H9 (cell line): ENCODE measurements at regions not wholly inside any gene's neighbourhood (a gene's known extent, or its start where the extent isn't known, plus 50 kb on each side); places are given as distances from the start of the nearest gene placed in this dataset.

Source experiments
- DNase-seq: peaks from one replicate; pipeline ENCODE4 v3.0.0-alpha.2; 2017
- H2AFZ ChIP-seq: one replicate; pipeline ENCODE4 v1.6.1; 2013; ENCODE audit warnings: mild to moderate bottlenecking, low read length, control low read depth, moderate library complexity
- H2AK5ac ChIP-seq: 2 replicates; pipeline ENCODE4 v1.6.1; 2013; ENCODE audit warnings: low read length, control low read depth, mixed read lengths; ENCODE audit not compliant: insufficient read length
- H2BK120ac ChIP-seq: one replicate; pipeline ENCODE4 v1.6.1; 2013; ENCODE audit warnings: low read depth, mild to moderate bottlenecking, low read length, control low read depth, inconsistent platforms; ENCODE audit not compliant: poor library complexity, severe bottlenecking
- H2BK12ac ChIP-seq: 2 replicates; pipeline ENCODE4 v1.6.1; 2013; ENCODE audit warnings: low read length, control low read depth, mixed read lengths, low read depth; ENCODE audit not compliant: insufficient read length
- H2BK15ac ChIP-seq: 2 replicates; pipeline ENCODE4 v1.6.1; 2013; ENCODE audit warnings: low read depth, low read length, control low read depth
- H2BK20ac ChIP-seq: one replicate; pipeline ENCODE4 v1.6.1; 2013; ENCODE audit warnings: low read depth, mild to moderate bottlenecking, low read length, control low read depth, inconsistent platforms; ENCODE audit not compliant: poor library complexity, severe bottlenecking
- H2BK5ac ChIP-seq: 2 replicates; pipeline ENCODE4 v1.6.1; 2013; ENCODE audit warnings: low read length, control low read depth, mixed read lengths; ENCODE audit not compliant: insufficient read length
- H3K14ac ChIP-seq: 2 replicates; pipeline ENCODE4 v1.6.1; 2013; ENCODE audit warnings: low read length, control low read depth; ENCODE audit not compliant: insufficient read depth
- H3K18ac ChIP-seq: 2 replicates; pipeline ENCODE4 v1.6.1; 2013; ENCODE audit warnings: low read depth, mild to moderate bottlenecking, mixed read lengths, low read length, control low read depth; ENCODE audit not compliant: insufficient read length
- H3K23ac ChIP-seq: 2 replicates; pipeline ENCODE4 v1.6.1; 2013; ENCODE audit warnings: low read length, control low read depth, mixed read lengths, low read depth; ENCODE audit not compliant: insufficient read length
- H3K23me2 ChIP-seq: 2 replicates; pipeline ENCODE4 v1.6.1; 2013; ENCODE audit warnings: low read depth, mild to moderate bottlenecking, mixed read lengths, low read length, control low read depth; ENCODE audit not compliant: insufficient read length, poor library complexity, severe bottlenecking
- H3K27ac ChIP-seq: 2 replicates; pipeline ENCODE4 v1.5.1; 2013; ENCODE audit warnings: low read length, control low read depth, mixed read lengths, low read depth; ENCODE audit not compliant: insufficient read length
- H3K27me3 ChIP-seq: 2 replicates; pipeline ENCODE4 v1.6.1; 2013; ENCODE audit warnings: low read length, control low read depth, inconsistent platforms; ENCODE audit not compliant: insufficient read depth
- H3K4ac ChIP-seq: 2 replicates; pipeline ENCODE4 v1.6.1; 2013; ENCODE audit warnings: low read depth, mild to moderate bottlenecking, control low read depth, inconsistent platforms, low read length, moderate library complexity
- H3K4me1 ChIP-seq: 2 replicates; pipeline ENCODE4 v1.6.1; 2013; ENCODE audit warnings: low read length, control low read depth, inconsistent platforms; ENCODE audit not compliant: insufficient read depth
- H3K4me2 ChIP-seq: 2 replicates; pipeline ENCODE4 v1.6.1; 2013; ENCODE audit warnings: low read length, control low read depth, mixed read lengths; ENCODE audit not compliant: insufficient read length, insufficient read depth
- H3K56ac ChIP-seq: 2 replicates; pipeline ENCODE4 v1.6.1; 2013; ENCODE audit warnings: low read depth, mild to moderate bottlenecking, mixed read lengths, low read length, control low read depth; ENCODE audit not compliant: insufficient read length
- H3K79me1 ChIP-seq: 2 replicates; pipeline ENCODE4 v1.6.1; 2013; ENCODE audit warnings: low read depth, mild to moderate bottlenecking, moderate library complexity, low read length, control low read depth, inconsistent platforms; ENCODE audit not compliant: insufficient read depth, poor library complexity, severe bottlenecking
- H3K79me2 ChIP-seq: 2 replicates; pipeline ENCODE4 v1.6.1; 2013; ENCODE audit warnings: low read length, control low read depth, inconsistent platforms; ENCODE audit not compliant: insufficient read depth
- H3K9ac ChIP-seq: 2 replicates; pipeline ENCODE4 v1.6.1; 2013; ENCODE audit warnings: low read length, control low read depth, mixed read lengths; ENCODE audit not compliant: insufficient read length; ENCODE audit errors: extremely low read depth
- H3K9me3 ChIP-seq: one replicate; pipeline ENCODE4 v1.6.1; 2013; ENCODE audit warnings: low read depth, low read length, inconsistent platforms; ENCODE audit not compliant: control insufficient read depth
- H3T11ph ChIP-seq: one replicate; pipeline ENCODE4 v1.6.1; 2013; ENCODE audit warnings: mild to moderate bottlenecking, low read length, control low read depth, inconsistent platforms
- H4K20me1 ChIP-seq: one replicate; pipeline ENCODE4 v1.6.1; 2013; ENCODE audit not compliant: control insufficient read depth, insufficient read length, insufficient read depth
- H4K5ac ChIP-seq: 2 replicates; pipeline ENCODE4 v1.6.1; 2013; ENCODE audit warnings: low read depth, mild to moderate bottlenecking, mixed read lengths, low read length, control low read depth; ENCODE audit not compliant: insufficient read length
- H4K8ac ChIP-seq: replicated peaks from 2 replicates; pipeline ENCODE4 v1.6.1; 2013; ENCODE audit warnings: low read length, control low read depth, mixed read lengths, low read depth; ENCODE audit not compliant: insufficient read length
- H4K91ac ChIP-seq: 2 replicates; pipeline ENCODE4 v1.6.1; 2013; ENCODE audit warnings: low read depth, mild to moderate bottlenecking, moderate library complexity, mixed read lengths, low read length, control low read depth; ENCODE audit not compliant: insufficient read length
- H3K27ac Mint-ChIP-seq, 3 experiments: 2 replicates in 2 of 3; 3 replicates in 1 of 3; pipeline ENCODE4 v1.8.0; 2020 to 2021; ENCODE audit warnings: mixed read lengths in 3 of 3, mild to moderate bottlenecking in 1 of 3, moderate library complexity in 1 of 3
- H3K27me3 Mint-ChIP-seq: 2 replicates; pipeline ENCODE4 v1.8.0; 2021; ENCODE audit warnings: low read depth, mild to moderate bottlenecking, moderate library complexity, mixed read lengths
- H3K36me3 Mint-ChIP-seq, 3 experiments: 2 replicates in 2 of 3; 3 replicates in 1 of 3; pipeline ENCODE4 v1.8.0; 2020 to 2021; ENCODE audit warnings: low read depth in 3 of 3, mixed read lengths in 3 of 3; ENCODE audit not compliant: insufficient read depth in 1 of 3
- H3K4me1 Mint-ChIP-seq, 2 experiments: 2 replicates each; pipeline ENCODE4 v1.8.0; 2020; ENCODE audit warnings: mixed read lengths in 2 of 2
- H3K4me3 Mint-ChIP-seq, 2 experiments: 2 replicates in 1 of 2; 3 replicates in 1 of 2; pipeline ENCODE4 v1.8.0; 2020 to 2021; ENCODE audit warnings: mild to moderate bottlenecking in 2 of 2, mixed read lengths in 2 of 2, moderate library complexity in 1 of 2
- H3K9me3 Mint-ChIP-seq, 2 experiments: 2 replicates in 1 of 2; 3 replicates in 1 of 2; pipeline ENCODE4 v1.8.0; 2020; ENCODE audit warnings: mild to moderate bottlenecking in 2 of 2, mixed read lengths in 2 of 2, moderate library complexity in 1 of 2
- WGBS: extraction: QIAGEN DNeasy Blood & Tissue Kit; methylation state at CpG from one replicate; pipeline ENCODE4 v1.1.7; 2013; ENCODE audit warnings: missing lambda C conversion rate, low lambda C conversion rate, mixed read lengths; ENCODE audit not compliant: insufficient read length; ENCODE audit errors: extremely low coverage; 5-methylcytosine and 5-hydroxymethylcytosine counted together
- TF ChIP-seq, protein P1 (sequence below): fragments of 200-600 bp; sonication (generic); conservative IDR thresholded peaks from 3 replicates; pipeline ENCODE4 v1.8.0; 2021; ENCODE audit warnings: antibody characterized with exemption, mild to moderate bottlenecking

DNA sequence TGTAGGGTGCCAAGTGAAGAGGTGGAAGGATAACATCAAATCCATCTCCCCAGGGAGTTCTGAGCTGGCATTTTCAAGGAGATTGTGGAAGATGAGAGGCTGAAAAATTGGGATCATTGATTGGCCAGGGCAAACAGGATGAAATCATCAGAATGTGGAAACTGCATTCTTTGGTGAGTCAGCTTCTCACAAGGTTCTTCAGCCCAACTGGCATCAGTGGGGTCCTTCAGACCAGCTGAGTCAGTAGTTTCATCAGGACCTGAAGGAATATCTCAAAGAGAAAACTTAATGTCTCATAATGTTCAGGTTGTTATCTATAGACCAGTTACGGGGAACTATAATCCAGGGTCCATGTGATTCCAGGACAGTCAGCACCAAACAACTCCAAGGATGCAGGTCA is 195.8 kb downstream of the HAO1 start:
- H3K56ac ChIP-seq: no peak overlapping the region
- no peak overlapping the region for H4K8ac ChIP-seq
- no peaks in the 10 kb centered on the region for H3K79me2 ChIP-seq
- H3K4ac ChIP-seq: no peak overlapping the region
- H3K79me1 ChIP-seq: no peaks in the 10 kb centered on the region
- no peak overlapping the region for H3K9ac ChIP-seq
- Mint-ChIP-seq H3K4me3 (no peak overlapping the region), H3K4me1 (no peaks in the 10 kb centered on the region), H3K27me3 (no peaks in the 10 kb centered on the region; the same call in 1 of the 2 replicates), H3K9me3 (no peaks in the 10 kb centered on the region; a peak in 1 of 5 replicates), H3K36me3 (peaks cover 0 to 5% (median 0%) of the 10 kb centered on the region in 3 experiments; a peak in 3 of 7 replicates), H3K27ac (0 out of 7 replicates have a peak overlapping the region, but pooled peaks of 1 of the 3 experiments have one; percentile 45)
- H3K23ac ChIP-seq: no peak overlapping the region
- H2AFZ ChIP-seq: no peak overlapping the region
- H2BK120ac ChIP-seq: no peak overlapping the region
- H3T11ph ChIP-seq: no peak overlapping the region
- H2BK20ac ChIP-seq: no peak overlapping the region
- no peak overlapping the region for H2BK5ac ChIP-seq
- no peak overlapping the region for H2BK15ac ChIP-seq
- no peak for DNase-seq
- no peak overlapping the region for H4K5ac ChIP-seq
- no peak overlapping the region for H3K4me2 ChIP-seq
- H4K91ac ChIP-seq: no peak overlapping the region
- no peaks in the 10 kb centered on the region for H3K9me3 ChIP-seq
- H3K14ac ChIP-seq: no peak overlapping the region
- no peak overlapping the region for H2AK5ac ChIP-seq
- H3K4me1 ChIP-seq: no peaks in the 10 kb centered on the region
- TF ChIP-seq, protein P1, sequence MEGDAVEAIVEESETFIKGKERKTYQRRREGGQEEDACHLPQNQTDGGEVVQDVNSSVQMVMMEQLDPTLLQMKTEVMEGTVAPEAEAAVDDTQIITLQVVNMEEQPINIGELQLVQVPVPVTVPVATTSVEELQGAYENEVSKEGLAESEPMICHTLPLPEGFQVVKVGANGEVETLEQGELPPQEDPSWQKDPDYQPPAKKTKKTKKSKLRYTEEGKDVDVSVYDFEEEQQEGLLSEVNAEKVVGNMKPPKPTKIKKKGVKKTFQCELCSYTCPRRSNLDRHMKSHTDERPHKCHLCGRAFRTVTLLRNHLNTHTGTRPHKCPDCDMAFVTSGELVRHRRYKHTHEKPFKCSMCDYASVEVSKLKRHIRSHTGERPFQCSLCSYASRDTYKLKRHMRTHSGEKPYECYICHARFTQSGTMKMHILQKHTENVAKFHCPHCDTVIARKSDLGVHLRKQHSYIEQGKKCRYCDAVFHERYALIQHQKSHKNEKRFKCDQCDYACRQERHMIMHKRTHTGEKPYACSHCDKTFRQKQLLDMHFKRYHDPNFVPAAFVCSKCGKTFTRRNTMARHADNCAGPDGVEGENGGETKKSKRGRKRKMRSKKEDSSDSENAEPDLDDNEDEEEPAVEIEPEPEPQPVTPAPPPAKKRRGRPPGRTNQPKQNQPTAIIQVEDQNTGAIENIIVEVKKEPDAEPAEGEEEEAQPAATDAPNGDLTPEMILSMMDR: no peak
- H3K23me2 ChIP-seq: no peaks in the 10 kb centered on the region
- no peak overlapping the region for H2BK12ac ChIP-seq
- H3K27me3 ChIP-seq: no peaks in the 10 kb centered on the region
- H3K27ac ChIP-seq: no peak overlapping the region
- WGBS: no CpG with 5 or more reads among the region's 1 CpG
- H4K20me1 ChIP-seq: no peaks in the 10 kb centered on the region
- no peak overlapping the region for H3K18ac ChIP-seq
